RWPE2 (cell line): ENCODE measurements at regions not wholly inside any gene's neighbourhood (a gene's known extent, or its start where the extent isn't known, plus 50 kb on each side); places are given as distances from the start of the nearest gene placed in this dataset.
"Not testable (repeated sequence)": the region's sequence is repeated elsewhere in the genome, so short reads cannot be mapped to it uniquely, and the experiment has no call there.

Experiments
- ATAC-seq: fragments of 200-7000 bp; cut with Tn5 transposase; 3 replicates; pipeline ENCODE4 v1.9.1; 2021; ENCODE audit warnings: low read depth
- DNase-seq: peaks from one replicate; pipeline ENCODE4 v3.0.0-alpha.2; 2020; ENCODE audit warnings: low spot score
- H3K27ac ChIP-seq: fragments of 450-650 bp; 2 replicates; pipeline ENCODE4 v1.5.1; 2017; ENCODE audit warnings: mild to moderate bottlenecking; ENCODE audit not compliant: poor library complexity, severe bottlenecking
- H3K27me3 ChIP-seq: fragments of 250-450 bp; sonication (Bioruptor Pico); 2 replicates; pipeline ENCODE4 v1.5.1; 2021; ENCODE audit warnings: mild to moderate bottlenecking, moderate library complexity; ENCODE audit not compliant: insufficient read depth, poor library complexity, severe bottlenecking
- H3K36me3 ChIP-seq: fragments of 250-450 bp; sonication (Bioruptor Pico); 2 replicates; pipeline ENCODE4 v1.5.1; 2020; ENCODE audit warnings: low read depth, mild to moderate bottlenecking, moderate library complexity
- H3K4me1 ChIP-seq: fragments of 250-450 bp; sonication (Bioruptor Pico); 2 replicates; pipeline ENCODE4 v1.5.1; 2021; ENCODE audit warnings: mild to moderate bottlenecking, moderate library complexity; ENCODE audit not compliant: insufficient read depth, poor library complexity, severe bottlenecking
- H3K4me3 ChIP-seq: fragments of 250-450 bp; sonication (Bioruptor Pico); 2 replicates; pipeline ENCODE4 v1.5.1; 2021; ENCODE audit warnings: mild to moderate bottlenecking, moderate library complexity; ENCODE audit not compliant: severe bottlenecking
- H3K9me3 ChIP-seq: fragments of 250-450 bp; sonication (Bioruptor Pico); 2 replicates; pipeline ENCODE4 v1.5.1; 2021; ENCODE audit warnings: mild to moderate bottlenecking, moderate library complexity; ENCODE audit not compliant: severe bottlenecking
- TF ChIP-seq, protein P1 (sequence below): fragments of 450-650 bp; IDR thresholded peaks from one replicate; pipeline ENCODE4 v1.5.1; 2017; ENCODE audit warnings: mild to moderate bottlenecking, moderate library complexity; ENCODE audit not compliant: poor library complexity, severe bottlenecking

DNA sequence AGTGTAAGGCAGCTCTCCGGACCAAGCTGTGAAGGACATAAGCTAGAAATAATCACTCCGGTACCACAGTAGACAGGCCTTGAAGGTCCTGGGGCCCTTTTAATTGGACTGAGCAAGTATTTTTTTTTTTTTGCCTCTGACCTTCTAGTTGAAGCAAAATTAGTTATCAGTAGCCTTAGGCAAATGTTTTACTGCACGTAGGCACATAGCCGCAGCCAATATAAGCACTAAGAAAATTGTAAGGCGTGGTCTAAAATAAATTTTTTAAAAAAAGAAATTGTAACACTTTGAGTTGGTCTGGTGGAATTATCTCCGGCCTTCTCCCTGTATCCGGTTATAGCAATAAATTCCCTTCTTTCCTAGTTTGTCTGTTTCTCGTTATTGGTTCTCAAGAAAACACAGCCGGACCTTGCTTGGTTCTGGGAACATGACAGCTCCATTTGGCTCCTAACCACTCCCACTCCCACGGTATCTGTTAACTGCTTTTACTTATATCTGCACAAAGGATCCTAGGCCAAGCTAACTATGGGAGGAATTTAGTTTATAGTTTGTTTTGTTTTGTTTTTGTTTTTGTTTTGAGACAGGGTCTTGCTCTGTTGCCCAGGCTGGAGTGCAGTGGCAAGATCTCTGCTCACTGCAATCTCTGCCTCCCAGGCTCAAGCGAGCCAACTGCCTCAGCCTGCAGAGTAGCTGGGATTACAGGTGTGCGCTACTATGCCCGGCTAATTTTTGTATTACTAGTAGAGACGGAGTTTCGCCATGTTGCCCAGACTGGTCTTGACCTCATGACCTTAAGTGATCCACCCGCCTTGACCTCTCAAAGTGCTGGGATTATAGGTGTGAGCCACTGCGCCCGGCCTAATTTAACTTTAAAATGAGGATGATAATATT is 124.4 kb upstream of the KIF5B start:
- no peak overlapping the region for H3K27ac ChIP-seq
- H3K27me3 ChIP-seq: no peaks in the 10 kb centered on the region
- H3K4me1 ChIP-seq: no peaks in the 10 kb centered on the region
- H3K9me3 ChIP-seq: no peaks in the 10 kb centered on the region
- H3K36me3 ChIP-seq: no peaks in the 10 kb centered on the region
- no peak overlapping the region for H3K4me3 ChIP-seq
- DNase-seq (no peak), ATAC-seq (no peak)
- TF ChIP-seq, protein P1, sequence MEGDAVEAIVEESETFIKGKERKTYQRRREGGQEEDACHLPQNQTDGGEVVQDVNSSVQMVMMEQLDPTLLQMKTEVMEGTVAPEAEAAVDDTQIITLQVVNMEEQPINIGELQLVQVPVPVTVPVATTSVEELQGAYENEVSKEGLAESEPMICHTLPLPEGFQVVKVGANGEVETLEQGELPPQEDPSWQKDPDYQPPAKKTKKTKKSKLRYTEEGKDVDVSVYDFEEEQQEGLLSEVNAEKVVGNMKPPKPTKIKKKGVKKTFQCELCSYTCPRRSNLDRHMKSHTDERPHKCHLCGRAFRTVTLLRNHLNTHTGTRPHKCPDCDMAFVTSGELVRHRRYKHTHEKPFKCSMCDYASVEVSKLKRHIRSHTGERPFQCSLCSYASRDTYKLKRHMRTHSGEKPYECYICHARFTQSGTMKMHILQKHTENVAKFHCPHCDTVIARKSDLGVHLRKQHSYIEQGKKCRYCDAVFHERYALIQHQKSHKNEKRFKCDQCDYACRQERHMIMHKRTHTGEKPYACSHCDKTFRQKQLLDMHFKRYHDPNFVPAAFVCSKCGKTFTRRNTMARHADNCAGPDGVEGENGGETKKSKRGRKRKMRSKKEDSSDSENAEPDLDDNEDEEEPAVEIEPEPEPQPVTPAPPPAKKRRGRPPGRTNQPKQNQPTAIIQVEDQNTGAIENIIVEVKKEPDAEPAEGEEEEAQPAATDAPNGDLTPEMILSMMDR: no peak

GRCh38 chr10:32179836-32180235 is 123.6 kb upstream of the KIF5B start:
- Histone ChIP-seq H3K36me3 (no peaks in the 10 kb centered on the region), H3K4me1 (no peaks in the 10 kb centered on the region), H3K9me3 (no peaks in the 10 kb centered on the region), H3K27me3 (no peaks in the 10 kb centered on the region), H3K4me3 (no peak overlapping the region), H3K27ac (no peak overlapping the region)
- DNase-seq (no peak), ATAC-seq (no peak)
- TF ChIP-seq, protein P1: no peak

- not testable (repeated sequence) for H3K4me1 ChIP-seq, H3K36me3 ChIP-seq, H3K27me3 ChIP-seq, H3K27ac ChIP-seq, ATAC-seq, H3K9me3 ChIP-seq, DNase-seq, H3K4me3 ChIP-seq
Observed at GRCh38 chr10:32177594-32177993, 121.4 kb upstream of the KIF5B start.

GRCh38 chr10:32175629-32176028 is 119.4 kb upstream of the KIF5B start:
- ATAC-seq (no peak; the same call in 2 of the 3 replicates), DNase-seq (no peak)
- Histone ChIP-seq H3K27ac (no peak overlapping the region), H3K9me3 (no peaks in the 10 kb centered on the region), H3K4me1 (no peaks in the 10 kb centered on the region), H3K36me3 (no peaks in the 10 kb centered on the region), H3K4me3 (no peak overlapping the region), H3K27me3 (no peaks in the 10 kb centered on the region)
- TF ChIP-seq, protein P1: no peak

- Histone ChIP-seq H3K9me3 (no peaks in the 10 kb centered on the region), H3K4me1 (no peaks in the 10 kb centered on the region), H3K27ac (no peak overlapping the region), H3K4me3 (no peak overlapping the region), H3K36me3 (no peaks in the 10 kb centered on the region), H3K27me3 (no peaks in the 10 kb centered on the region)
- DNase-seq: no peak
- TF ChIP-seq, protein P1: no peak
- no peak for ATAC-seq
Observed at GRCh38 chr10:32174349-32174893, 118.2 kb upstream of the KIF5B start.
